H9 (cell line): ENCODE measurements at regions not wholly inside any gene's neighbourhood (a gene's known extent, or its start where the extent isn't known, plus 50 kb on each side); places are given as distances from the start of the nearest gene placed in this dataset.

Experiments
- DNase-seq: peaks from one replicate; pipeline ENCODE4 v3.0.0-alpha.2; 2017
- H2AFZ ChIP-seq: one replicate; pipeline ENCODE4 v1.6.1; 2013; ENCODE audit warnings: mild to moderate bottlenecking, low read length, control low read depth, moderate library complexity
- H2AK5ac ChIP-seq: 2 replicates; pipeline ENCODE4 v1.6.1; 2013; ENCODE audit warnings: low read length, control low read depth, mixed read lengths; ENCODE audit not compliant: insufficient read length
- H2BK120ac ChIP-seq: one replicate; pipeline ENCODE4 v1.6.1; 2013; ENCODE audit warnings: low read depth, mild to moderate bottlenecking, low read length, control low read depth, inconsistent platforms; ENCODE audit not compliant: poor library complexity, severe bottlenecking
- H2BK12ac ChIP-seq: 2 replicates; pipeline ENCODE4 v1.6.1; 2013; ENCODE audit warnings: low read length, control low read depth, mixed read lengths, low read depth; ENCODE audit not compliant: insufficient read length
- H2BK15ac ChIP-seq: 2 replicates; pipeline ENCODE4 v1.6.1; 2013; ENCODE audit warnings: low read depth, low read length, control low read depth
- H2BK20ac ChIP-seq: one replicate; pipeline ENCODE4 v1.6.1; 2013; ENCODE audit warnings: low read depth, mild to moderate bottlenecking, low read length, control low read depth, inconsistent platforms; ENCODE audit not compliant: poor library complexity, severe bottlenecking
- H2BK5ac ChIP-seq: 2 replicates; pipeline ENCODE4 v1.6.1; 2013; ENCODE audit warnings: low read length, control low read depth, mixed read lengths; ENCODE audit not compliant: insufficient read length
- H3K14ac ChIP-seq: 2 replicates; pipeline ENCODE4 v1.6.1; 2013; ENCODE audit warnings: low read length, control low read depth; ENCODE audit not compliant: insufficient read depth
- H3K18ac ChIP-seq: 2 replicates; pipeline ENCODE4 v1.6.1; 2013; ENCODE audit warnings: low read depth, mild to moderate bottlenecking, mixed read lengths, low read length, control low read depth; ENCODE audit not compliant: insufficient read length
- H3K23ac ChIP-seq: 2 replicates; pipeline ENCODE4 v1.6.1; 2013; ENCODE audit warnings: low read length, control low read depth, mixed read lengths, low read depth; ENCODE audit not compliant: insufficient read length
- H3K23me2 ChIP-seq: 2 replicates; pipeline ENCODE4 v1.6.1; 2013; ENCODE audit warnings: low read depth, mild to moderate bottlenecking, mixed read lengths, low read length, control low read depth; ENCODE audit not compliant: insufficient read length, poor library complexity, severe bottlenecking
- H3K27ac ChIP-seq: 2 replicates; pipeline ENCODE4 v1.5.1; 2013; ENCODE audit warnings: low read length, control low read depth, mixed read lengths, low read depth; ENCODE audit not compliant: insufficient read length
- H3K27me3 ChIP-seq: 2 replicates; pipeline ENCODE4 v1.6.1; 2013; ENCODE audit warnings: low read length, control low read depth, inconsistent platforms; ENCODE audit not compliant: insufficient read depth
- H3K4ac ChIP-seq: 2 replicates; pipeline ENCODE4 v1.6.1; 2013; ENCODE audit warnings: low read depth, mild to moderate bottlenecking, control low read depth, inconsistent platforms, low read length, moderate library complexity
- H3K4me1 ChIP-seq: 2 replicates; pipeline ENCODE4 v1.6.1; 2013; ENCODE audit warnings: low read length, control low read depth, inconsistent platforms; ENCODE audit not compliant: insufficient read depth
- H3K4me2 ChIP-seq: 2 replicates; pipeline ENCODE4 v1.6.1; 2013; ENCODE audit warnings: low read length, control low read depth, mixed read lengths; ENCODE audit not compliant: insufficient read length, insufficient read depth
- H3K56ac ChIP-seq: 2 replicates; pipeline ENCODE4 v1.6.1; 2013; ENCODE audit warnings: low read depth, mild to moderate bottlenecking, mixed read lengths, low read length, control low read depth; ENCODE audit not compliant: insufficient read length
- H3K79me1 ChIP-seq: 2 replicates; pipeline ENCODE4 v1.6.1; 2013; ENCODE audit warnings: low read depth, mild to moderate bottlenecking, moderate library complexity, low read length, control low read depth, inconsistent platforms; ENCODE audit not compliant: insufficient read depth, poor library complexity, severe bottlenecking
- H3K79me2 ChIP-seq: 2 replicates; pipeline ENCODE4 v1.6.1; 2013; ENCODE audit warnings: low read length, control low read depth, inconsistent platforms; ENCODE audit not compliant: insufficient read depth
- H3K9ac ChIP-seq: 2 replicates; pipeline ENCODE4 v1.6.1; 2013; ENCODE audit warnings: low read length, control low read depth, mixed read lengths; ENCODE audit not compliant: insufficient read length; ENCODE audit errors: extremely low read depth
- H3K9me3 ChIP-seq: one replicate; pipeline ENCODE4 v1.6.1; 2013; ENCODE audit warnings: low read depth, low read length, inconsistent platforms; ENCODE audit not compliant: control insufficient read depth
- H3T11ph ChIP-seq: one replicate; pipeline ENCODE4 v1.6.1; 2013; ENCODE audit warnings: mild to moderate bottlenecking, low read length, control low read depth, inconsistent platforms
- H4K20me1 ChIP-seq: one replicate; pipeline ENCODE4 v1.6.1; 2013; ENCODE audit not compliant: control insufficient read depth, insufficient read length, insufficient read depth
- H4K5ac ChIP-seq: 2 replicates; pipeline ENCODE4 v1.6.1; 2013; ENCODE audit warnings: low read depth, mild to moderate bottlenecking, mixed read lengths, low read length, control low read depth; ENCODE audit not compliant: insufficient read length
- H4K8ac ChIP-seq: replicated peaks from 2 replicates; pipeline ENCODE4 v1.6.1; 2013; ENCODE audit warnings: low read length, control low read depth, mixed read lengths, low read depth; ENCODE audit not compliant: insufficient read length
- H4K91ac ChIP-seq: 2 replicates; pipeline ENCODE4 v1.6.1; 2013; ENCODE audit warnings: low read depth, mild to moderate bottlenecking, moderate library complexity, mixed read lengths, low read length, control low read depth; ENCODE audit not compliant: insufficient read length
- H3K27ac Mint-ChIP-seq, 3 experiments: 2 replicates in 2 of 3; 3 replicates in 1 of 3; pipeline ENCODE4 v1.8.0; 2020 to 2021; ENCODE audit warnings: mixed read lengths in 3 of 3, mild to moderate bottlenecking in 1 of 3, moderate library complexity in 1 of 3
- H3K27me3 Mint-ChIP-seq: 2 replicates; pipeline ENCODE4 v1.8.0; 2021; ENCODE audit warnings: low read depth, mild to moderate bottlenecking, moderate library complexity, mixed read lengths
- H3K36me3 Mint-ChIP-seq, 3 experiments: 2 replicates in 2 of 3; 3 replicates in 1 of 3; pipeline ENCODE4 v1.8.0; 2020 to 2021; ENCODE audit warnings: low read depth in 3 of 3, mixed read lengths in 3 of 3; ENCODE audit not compliant: insufficient read depth in 1 of 3
- H3K4me1 Mint-ChIP-seq, 2 experiments: 2 replicates each; pipeline ENCODE4 v1.8.0; 2020; ENCODE audit warnings: mixed read lengths in 2 of 2
- H3K4me3 Mint-ChIP-seq, 2 experiments: 2 replicates in 1 of 2; 3 replicates in 1 of 2; pipeline ENCODE4 v1.8.0; 2020 to 2021; ENCODE audit warnings: mild to moderate bottlenecking in 2 of 2, mixed read lengths in 2 of 2, moderate library complexity in 1 of 2
- H3K9me3 Mint-ChIP-seq, 2 experiments: 2 replicates in 1 of 2; 3 replicates in 1 of 2; pipeline ENCODE4 v1.8.0; 2020; ENCODE audit warnings: mild to moderate bottlenecking in 2 of 2, mixed read lengths in 2 of 2, moderate library complexity in 1 of 2
- CTCF ChIP-seq: fragments of 200-600 bp; sonication (generic); conservative IDR thresholded peaks from 3 replicates; pipeline ENCODE4 v1.8.0; 2021; ENCODE audit warnings: antibody characterized with exemption, mild to moderate bottlenecking
- WGBS: extraction: QIAGEN DNeasy Blood & Tissue Kit; methylation state at CpG from one replicate; pipeline ENCODE4 v1.1.7; 2013; ENCODE audit warnings: missing lambda C conversion rate, low lambda C conversion rate, mixed read lengths; ENCODE audit not compliant: insufficient read length; ENCODE audit errors: extremely low coverage; 5-methylcytosine and 5-hydroxymethylcytosine counted together

GRCh38 chr5:61995486-61995885, 310.5 kb upstream of the KIF2A start:
- H3K27ac ChIP-seq, result no peak overlapping the region
- H3K79me1 ChIP-seq, result no peaks in the 10 kb centered on the region
- H3K23ac ChIP-seq, result no peak overlapping the region
- no peak overlapping the region for H3K4me3 Mint-ChIP-seq
- no peak overlapping the region for H2BK120ac ChIP-seq
- no CpG with 5 or more reads among the region's 2 CpGs for WGBS
- H3K79me2 ChIP-seq, result no peaks in the 10 kb centered on the region
- H3T11ph ChIP-seq, result no peak overlapping the region
- no peaks in the 10 kb centered on the region for H3K4me1 ChIP-seq
- no peak overlapping the region for H3K4ac ChIP-seq
- H3K9me3 ChIP-seq, result no peaks in the 10 kb centered on the region
- H4K20me1 ChIP-seq, result no peaks in the 10 kb centered on the region
- H3K9me3 Mint-ChIP-seq, result no peaks in the 10 kb centered on the region
- no peaks in the 10 kb centered on the region for H3K27me3 ChIP-seq
- no peak overlapping the region for H4K8ac ChIP-seq
- H3K56ac ChIP-seq, result no peak overlapping the region
- no peak overlapping the region for H4K5ac ChIP-seq
- H3K23me2 ChIP-seq, result no peaks in the 10 kb centered on the region
- H3K27me3 Mint-ChIP-seq, result no peaks in the 10 kb centered on the region
- no peak for DNase-seq
- H3K36me3 Mint-ChIP-seq, result no peaks in the 10 kb centered on the region
- H2BK5ac ChIP-seq, result no peak overlapping the region
- H4K91ac ChIP-seq, result no peak overlapping the region
- no peak overlapping the region for H3K4me2 ChIP-seq
- no peak for TF ChIP-seq CTCF
- H3K18ac ChIP-seq, result no peak overlapping the region
- H3K27ac Mint-ChIP-seq, result no peak overlapping the region
- no peak overlapping the region for H3K9ac ChIP-seq
- H2BK12ac ChIP-seq, result no peak overlapping the region
- H3K14ac ChIP-seq, result no peak overlapping the region
- H2AK5ac ChIP-seq, result no peak overlapping the region
- H2BK20ac ChIP-seq, result no peak overlapping the region
- no peak overlapping the region for H2AFZ ChIP-seq
- H3K4me1 Mint-ChIP-seq, result peaks cover 9 to 10% of the 10 kb centered on the region in 2 experiments
- no peak overlapping the region for H2BK15ac ChIP-seq
